IMR-90 (cell line): ENCODE measurements at regions not wholly inside any gene's neighbourhood (a gene's known extent, or its start where the extent isn't known, plus 50 kb on each side); places are given as distances from the start of the nearest gene placed in this dataset.

Experiments
- ATAC-seq: fragments of 200-7000 bp; cut with Tn5 transposase; 2 replicates; pipeline ENCODE4 v1.9.1; 2020; ENCODE audit warnings: low read depth, mild to moderate bottlenecking, moderate library complexity
- BruUV-seq: library from RNA; stranded (reverse); fragments of 400-500 nt; replicated peaks from 2 replicates; lab custom pipeline; 2021; lab: Mats Ljungman, UMichigan
- CTCF ChIA-PET: fragments of 300-600 bp; formaldehyde crosslinking; extraction: SDS; loops from one replicate; lab custom pipeline; 2021; ENCODE audit warnings: antibody characterized with exemption; lab: Yijun Ruan, JAX
- POLR2A ChIA-PET: fragments of 300-600 bp; sonication (Branson Sonifier 250); formaldehyde crosslinking; loops from one replicate; lab custom pipeline; 2022; ENCODE audit warnings: antibody characterized with exemption; ENCODE audit not compliant: unreplicated experiment; lab: Charles Lee
- DNase-seq: peaks from one replicate; pipeline ENCODE4 v3.0.0; 2013
- H2AFZ ChIP-seq: replicated peaks from 2 replicates; pipeline ENCODE3; 2013; ENCODE audit warnings: low read length, mild to moderate bottlenecking; ENCODE audit not compliant: poor library complexity
- H2AK5ac ChIP-seq: 2 replicates; pipeline ENCODE4 v1.6.1; 2013; ENCODE audit warnings: low read depth, low read length, inconsistent platforms
- H2AK9ac ChIP-seq: replicated peaks from 2 replicates; pipeline ENCODE3; 2013; ENCODE audit warnings: mild to moderate bottlenecking, low read depth, low read length, moderate library complexity; ENCODE audit not compliant: poor library complexity
- H2BK120ac ChIP-seq: 2 replicates; pipeline ENCODE4 v1.6.1; 2013; ENCODE audit warnings: low read depth, low read length, inconsistent platforms
- H2BK15ac ChIP-seq: 3 replicates; pipeline ENCODE4 v1.6.1; 2013; ENCODE audit warnings: low read depth, low read length, inconsistent platforms
- H2BK20ac ChIP-seq: 2 replicates; pipeline ENCODE4 v1.6.1; 2013; ENCODE audit warnings: low read depth, mild to moderate bottlenecking, inconsistent platforms, low read length, moderate library complexity
- H2BK5ac ChIP-seq: 2 replicates; pipeline ENCODE4 v1.6.1; 2013; ENCODE audit warnings: mild to moderate bottlenecking, low read depth, low read length, inconsistent platforms; ENCODE audit not compliant: poor library complexity, severe bottlenecking
- H3K14ac ChIP-seq: replicated peaks from 2 replicates; pipeline ENCODE4 v1.6.1; 2013; ENCODE audit warnings: low read depth, low read length, inconsistent platforms
- H3K18ac ChIP-seq: 2 replicates; pipeline ENCODE4 v1.6.1; 2013; ENCODE audit warnings: low read depth, low read length, control low read depth
- H3K23ac ChIP-seq: 2 replicates; pipeline ENCODE4 v1.6.1; 2013; ENCODE audit warnings: low read depth, low read length, inconsistent platforms
- H3K27ac ChIP-seq: 2 replicates; pipeline ENCODE4 v1.5.1; 2013; ENCODE audit warnings: mild to moderate bottlenecking, control low read depth, low read length; ENCODE audit not compliant: insufficient read depth
- H3K27me3 ChIP-seq: 2 replicates; pipeline ENCODE4 v1.6.1; 2013; ENCODE audit warnings: low read length; ENCODE audit not compliant: control insufficient read depth, insufficient read depth
- H3K36me3 ChIP-seq: 2 replicates; pipeline ENCODE4 v1.6.1; 2013; ENCODE audit warnings: low read length, mixed read lengths; ENCODE audit not compliant: control insufficient read depth, insufficient read depth
- H3K4ac ChIP-seq: 2 replicates; pipeline ENCODE4 v1.6.1; 2013; ENCODE audit warnings: low read depth, low read length, inconsistent platforms
- H3K4me1 ChIP-seq: 2 replicates; pipeline ENCODE4 v1.6.1; 2013; ENCODE audit warnings: low read length, mixed read lengths; ENCODE audit not compliant: control insufficient read depth, insufficient read depth
- H3K4me2 ChIP-seq: 2 replicates; pipeline ENCODE4 v1.6.1; 2013; ENCODE audit warnings: low read depth, mild to moderate bottlenecking, control low read depth, low read length, moderate library complexity
- H3K4me3 ChIP-seq: 2 replicates; pipeline ENCODE4 v1.5.1; 2013; ENCODE audit warnings: low read depth, mild to moderate bottlenecking, control low read depth, low read length, moderate library complexity; ENCODE audit not compliant: insufficient read depth
- H3K56ac ChIP-seq: 2 replicates; pipeline ENCODE4 v1.6.1; 2013; ENCODE audit warnings: low read length, inconsistent platforms; ENCODE audit not compliant: insufficient read depth; ENCODE audit errors: extremely low read depth
- H3K79me1 ChIP-seq, 2 experiments: 2 replicates each; pipeline ENCODE4 v1.6.1; 2013; ENCODE audit warnings: low read length in 2 of 2, inconsistent platforms in 1 of 2, low read depth in 1 of 2
- H3K9ac ChIP-seq: 2 replicates; pipeline ENCODE4 v1.6.1; 2013; ENCODE audit warnings: low read depth, low read length, control low read depth
- H3K9me1 ChIP-seq: 2 replicates; pipeline ENCODE4 v1.6.1; 2013; ENCODE audit warnings: low read length, inconsistent platforms; ENCODE audit not compliant: insufficient read depth
- H3K9me3 ChIP-seq: 2 replicates; pipeline ENCODE4 v1.6.1; 2013; ENCODE audit warnings: low read length; ENCODE audit not compliant: control insufficient read depth, insufficient read depth
- H4K20me1 ChIP-seq: 2 replicates; pipeline ENCODE4 v1.6.1; 2013; ENCODE audit warnings: low read length, inconsistent platforms; ENCODE audit not compliant: insufficient read depth
- H4K5ac ChIP-seq: 2 replicates; pipeline ENCODE4 v1.6.1; 2013; ENCODE audit warnings: mild to moderate bottlenecking, low read depth, low read length, control low read depth
- H4K8ac ChIP-seq, 2 experiments: 2 replicates each; pipeline ENCODE4 v1.6.1; 2013; ENCODE audit warnings: low read depth in 2 of 2, low read length in 2 of 2, control low read depth in 1 of 2, inconsistent platforms in 1 of 2
- H4K91ac ChIP-seq: 2 replicates; pipeline ENCODE4 v1.6.1; 2013; ENCODE audit warnings: low read depth, low read length, inconsistent platforms; ENCODE audit not compliant: insufficient read depth
- CEBPB ChIP-seq: IDR thresholded peaks from 2 replicates; pipeline ENCODE4 v1.6.1; 2012; ENCODE audit warnings: low read depth, low read length, improper control_type of control experiment
- MAFK ChIP-seq: IDR thresholded peaks from 2 replicates; pipeline ENCODE4 v1.6.1; 2012; ENCODE audit warnings: low read depth, low read length, improper control_type of control experiment
- RCOR1 ChIP-seq: IDR thresholded peaks from 2 replicates; pipeline ENCODE4 v1.6.1; 2012; ENCODE audit warnings: mild to moderate bottlenecking, low read length, improper control_type of control experiment; ENCODE audit not compliant: insufficient replicate concordance
- USF2 ChIP-seq: fragments of 150-350 bp; IDR thresholded peaks from 2 replicates; pipeline ENCODE4 v1.6.1; 2017; ENCODE audit warnings: mild to moderate bottlenecking, antibody characterized with exemption, low read length, low read depth
- WGBS, 2 experiments: methylation state at CpG; one replicate each; pipeline versions ENCODE4 v1.1.5 to v1.1.7; 2013; ENCODE audit warnings: missing lambda C conversion rate in 2 of 2; ENCODE audit not compliant: insufficient read length in 1 of 2; ENCODE audit errors: extremely low coverage in 2 of 2; 5-methylcytosine and 5-hydroxymethylcytosine counted together
- dilution Hi-C: fragments of 300-500 bp; cut with HindIII; formaldehyde crosslinking; loops from one replicate; pipeline ENCODE4 v1.14.3; 2018; ENCODE audit warnings: low sequenced_read_pairs; ENCODE audit not compliant: unreplicated experiment
- in situ Hi-C: fragments of 300-500 bp; cut with MboI; formaldehyde crosslinking; loops from 3 replicates; pipeline ENCODE4 v1.14.3; 2019; ENCODE audit warnings: low sequenced_read_pairs, inconsistent platforms, mixed read lengths
- intact Hi-C: fragments of 100-400 bp; cut with micrococcal nuclease; formaldehyde crosslinking; loops from 2 replicates; pipeline ENCODE4 v1.10.0; 2022

GRCh38 chr11:105344938-105345337 is 205.4 kb upstream of the CARD18 start:
- POLR2A ChIA-PET = no interaction called here
- H3K14ac ChIP-seq = no peak overlapping the region
- no peak for ATAC-seq
- TF ChIP-seq MAFK (no peak), USF2 (no peak), CEBPB (no peak), RCOR1 (no peak)
- no TSS peak for BruUV-seq
- intact Hi-C loops = no loop called here
- dilution Hi-C loops = no loop called here
- no peaks in the 10 kb centered on the region for H4K20me1 ChIP-seq
- H4K8ac ChIP-seq = no peak overlapping the region
- no peaks in the 10 kb centered on the region for H3K27me3 ChIP-seq
- no peak overlapping the region for H2AFZ ChIP-seq
- no peak overlapping the region for H3K9ac ChIP-seq
- H2BK15ac ChIP-seq = no peak overlapping the region
- H3K36me3 ChIP-seq = no peaks in the 10 kb centered on the region
- no peak overlapping the region for H4K5ac ChIP-seq
- H3K79me1 ChIP-seq = no peaks in the 10 kb centered on the region
- no peak overlapping the region for H2BK5ac ChIP-seq
- no peaks in the 10 kb centered on the region for H3K9me1 ChIP-seq
- CTCF ChIA-PET = no interaction called here
- H3K56ac ChIP-seq = no peak overlapping the region
- no peak for DNase-seq
- no peak overlapping the region for H3K4me3 ChIP-seq
- H3K18ac ChIP-seq = no peak overlapping the region
- no peak overlapping the region for H2BK20ac ChIP-seq
- no peak overlapping the region for H4K91ac ChIP-seq
- no peak overlapping the region for H3K4ac ChIP-seq
- H3K23ac ChIP-seq = no peak overlapping the region
- H3K9me3 ChIP-seq = no peaks in the 10 kb centered on the region
- no CpG with 5 or more reads among the region's 1 CpG for WGBS, 2 experiments
- no peaks in the 10 kb centered on the region for H3K4me1 ChIP-seq
- H2AK5ac ChIP-seq = no peak overlapping the region
- in situ Hi-C loops = no loop called here
- H3K4me2 ChIP-seq = no peak overlapping the region
- no peak overlapping the region for H2AK9ac ChIP-seq
- H3K27ac ChIP-seq = no peak overlapping the region
- no peak overlapping the region for H2BK120ac ChIP-seq
